Left lung (tissue), 4 donors: ENCODE measurements at regions not wholly inside any gene's neighbourhood (a gene's known extent, or its start where the extent isn't known, plus 50 kb on each side); places are given as distances from the start of the nearest gene placed in this dataset.
"Not testable (repeated sequence)": the region's sequence is repeated elsewhere in the genome, so short reads cannot be mapped to it uniquely, and the experiment has no call there.

Experiments used
- ATAC-seq: fragments of 200-7000 bp; cut with Tn5 transposase; one replicate; pipeline ENCODE4 v1.9.1; 2020; ENCODE audit warnings: moderate library complexity
- DNase-seq, 4 donors: peaks; one replicate each; pipeline ENCODE4 v3.0.0-alpha.2; 2013 to 2020
- H3K27ac ChIP-seq, 2 donors: fragments of 200-600 bp; sonication (generic) in 1 of 2; one replicate each; pipeline versions ENCODE4 v1.5.0 to v1.8.0; 2020 to 2021
- H3K27me3 ChIP-seq, 2 donors: fragments of 200-600 bp; sonication (generic) in 1 of 2; one replicate each; pipeline versions ENCODE4 v1.5.0 to v1.8.0; 2020 to 2021
- H3K36me3 ChIP-seq, 2 donors: fragments of 200-600 bp; sonication (generic) in 1 of 2; one replicate each; pipeline versions ENCODE4 v1.5.0 to v1.8.0; 2020 to 2021
- H3K4me1 ChIP-seq, 2 donors: fragments of 200-600 bp; one replicate each; pipeline ENCODE4 v1.8.0; 2021
- H3K4me3 ChIP-seq, 2 donors: fragments of 200-600 bp; sonication (generic) in 1 of 2; one replicate each; pipeline versions ENCODE4 v1.5.0 to v1.8.0; 2020 to 2021; ENCODE audit warnings: mild to moderate bottlenecking in 1 of 2
- H3K9me3 ChIP-seq, 2 donors: fragments of 200-600 bp; sonication (generic) in 1 of 2; one replicate each; pipeline versions ENCODE4 v1.5.0 to v1.8.0; 2020 to 2021
- intact Hi-C, 2 donors: fragments of 100-400 bp; cut with DNase I; formaldehyde crosslinking; loops; one replicate each; pipeline versions ENCODE4 v1.11.2 to v1.14.2; 2022
- donor health status: DM: no; HTN: yes; CAD: no.
- donor health status: DM: no; HTN: no; CAD: no.

DNA sequence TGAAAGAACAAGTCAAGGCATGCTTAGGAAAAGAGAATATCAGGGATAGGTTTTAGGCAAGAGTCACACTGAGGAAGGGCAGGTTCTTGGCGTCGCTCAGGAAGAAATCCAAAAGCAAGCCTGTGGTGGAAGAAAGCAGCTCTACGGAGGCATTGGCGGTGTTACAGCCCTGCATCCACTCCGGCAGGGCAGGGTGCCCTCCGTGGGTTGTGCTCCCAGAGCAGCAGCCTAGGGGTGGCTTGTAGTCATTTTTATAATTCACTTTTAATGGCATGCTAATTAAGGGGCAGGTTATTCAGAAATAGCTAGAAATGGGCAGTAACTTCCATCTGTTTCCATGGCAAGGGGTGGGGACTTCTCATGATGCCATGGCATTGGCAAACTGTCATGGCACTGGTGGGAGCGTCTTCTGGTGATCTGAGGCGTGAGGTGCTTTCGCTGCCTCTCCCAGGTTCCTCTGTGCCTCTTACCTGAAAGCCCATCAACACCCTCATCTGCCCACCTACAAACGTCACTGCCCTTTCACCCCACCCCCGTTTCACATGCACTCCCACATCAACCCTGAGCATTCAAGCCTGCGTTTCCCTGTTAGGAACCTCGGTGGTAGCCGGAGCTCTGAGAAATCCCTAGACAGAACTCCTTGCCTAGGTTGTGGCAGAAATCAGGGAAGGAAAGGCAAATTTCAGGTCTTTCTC lies 1763.8 kb upstream of the TPTE start:
- H3K27me3 ChIP-seq, ATAC-seq, H3K4me3 ChIP-seq, intact Hi-C loops, H3K27ac ChIP-seq, H3K4me1 ChIP-seq, H3K36me3 ChIP-seq: not testable (repeated sequence)
- H3K9me3 ChIP-seq: peaks cover 0 to 47% of the 10 kb centered on the region in 2 donors
- peak in 1 of 4 donors; percentile 76 for DNase-seq

DNA sequence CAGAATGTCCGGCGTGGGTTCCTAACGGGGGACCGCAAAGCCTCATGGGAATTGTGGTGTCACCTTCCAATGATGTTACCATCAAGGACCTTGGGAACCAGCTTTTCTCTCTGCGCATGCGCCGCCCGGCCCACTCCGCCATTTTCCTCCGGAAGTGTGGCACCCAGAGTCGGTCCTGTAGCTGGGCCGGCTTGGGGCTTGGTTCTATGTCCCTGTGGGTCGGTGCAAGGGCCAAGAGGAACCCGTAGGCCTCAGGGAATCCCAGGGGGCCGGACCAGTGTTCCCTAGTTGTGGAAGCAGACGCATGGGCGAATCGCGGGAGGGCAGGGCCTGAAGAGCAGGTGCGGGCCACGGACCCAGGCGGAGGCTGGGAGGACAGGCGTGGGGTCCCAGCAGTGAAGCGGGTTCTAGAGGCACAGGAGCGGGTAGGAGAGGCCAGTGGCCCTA lies 1762.4 kb upstream of the TPTE start:
- H3K36me3 ChIP-seq, H3K4me1 ChIP-seq, intact Hi-C loops, ATAC-seq, H3K27me3 ChIP-seq, H3K27ac ChIP-seq, H3K4me3 ChIP-seq: not testable (repeated sequence)
- peaks cover 0 to 61% of the 10 kb centered on the region in 2 donors for H3K9me3 ChIP-seq
- peak in 1 of 4 donors; percentile 88 for DNase-seq

DNA sequence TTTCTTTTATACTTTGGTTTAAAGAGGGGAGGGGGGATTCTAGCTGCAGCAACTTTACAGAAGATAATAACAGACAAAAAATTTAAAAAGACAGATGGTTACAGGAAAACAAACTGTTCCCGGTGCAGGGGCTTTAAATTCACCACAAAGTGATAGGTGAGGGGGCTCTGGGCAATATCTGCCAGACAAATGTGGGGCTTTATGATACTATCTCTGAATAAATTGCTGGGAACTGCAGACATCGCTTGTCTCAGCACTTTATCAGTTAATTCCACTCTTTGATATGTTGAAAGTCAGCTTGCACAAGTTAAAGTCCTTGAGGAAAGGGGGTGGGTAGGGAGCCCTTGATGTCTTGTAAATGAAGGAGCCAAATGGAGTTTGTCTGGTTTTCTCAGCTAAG lies 1759.1 kb upstream of the TPTE start:
- H3K9me3 ChIP-seq: peaks cover 0 to 82% of the 10 kb centered on the region in 2 donors
- DNase-seq, H3K27me3 ChIP-seq, H3K4me1 ChIP-seq, H3K36me3 ChIP-seq, ATAC-seq, H3K27ac ChIP-seq, intact Hi-C loops, H3K4me3 ChIP-seq: not testable (repeated sequence)

DNA sequence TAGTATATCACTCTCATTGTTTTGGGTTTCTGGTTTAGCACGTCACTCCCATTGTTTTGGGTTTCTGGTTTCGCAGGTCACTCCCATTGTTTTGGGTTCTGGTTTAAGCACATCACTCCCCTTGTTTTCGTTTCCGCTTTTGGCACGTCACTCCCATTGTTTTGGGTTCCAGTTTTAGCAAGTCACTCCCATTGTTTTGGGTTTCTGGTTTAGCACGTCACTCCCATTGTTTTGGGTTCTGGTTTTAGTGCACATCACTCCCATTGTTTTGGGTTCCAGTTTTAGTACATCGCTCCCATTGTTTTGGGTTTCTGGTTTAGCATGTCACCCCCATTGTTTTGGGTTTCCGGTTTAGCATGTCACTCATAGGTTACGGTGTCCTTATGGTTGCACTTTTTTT lies 1757.0 kb upstream of the TPTE start:
- H3K4me3 ChIP-seq, H3K4me1 ChIP-seq, H3K36me3 ChIP-seq, H3K27me3 ChIP-seq, intact Hi-C loops, H3K27ac ChIP-seq, ATAC-seq, DNase-seq: not testable (repeated sequence)
- H3K9me3 ChIP-seq: peaks cover 0 to 76% of the 10 kb centered on the region in 2 donors

DNA sequence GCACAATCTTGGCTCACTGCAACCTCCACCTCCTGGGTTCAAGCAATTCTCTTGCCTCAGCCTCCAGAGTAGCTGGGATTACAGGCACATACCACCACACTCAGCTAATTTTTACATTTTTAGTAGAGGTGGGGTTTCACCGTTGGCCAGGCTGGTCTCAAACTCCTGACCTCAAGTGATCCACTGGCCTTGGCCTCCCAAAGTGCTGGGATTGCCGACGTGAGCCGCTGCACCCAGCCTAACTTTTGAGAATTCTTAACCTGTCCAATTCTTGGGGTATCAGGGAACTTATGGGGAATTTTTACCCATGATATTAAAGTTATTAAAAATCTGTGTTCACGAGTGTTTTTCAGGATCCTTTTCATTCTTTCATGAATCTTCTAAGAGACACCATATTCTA lies 1755.2 kb upstream of the TPTE start:
- H3K9me3 ChIP-seq: peaks cover 0 to 68% of the 10 kb centered on the region in 2 donors
- intact Hi-C loops: not testable (repeated sequence)

DNA sequence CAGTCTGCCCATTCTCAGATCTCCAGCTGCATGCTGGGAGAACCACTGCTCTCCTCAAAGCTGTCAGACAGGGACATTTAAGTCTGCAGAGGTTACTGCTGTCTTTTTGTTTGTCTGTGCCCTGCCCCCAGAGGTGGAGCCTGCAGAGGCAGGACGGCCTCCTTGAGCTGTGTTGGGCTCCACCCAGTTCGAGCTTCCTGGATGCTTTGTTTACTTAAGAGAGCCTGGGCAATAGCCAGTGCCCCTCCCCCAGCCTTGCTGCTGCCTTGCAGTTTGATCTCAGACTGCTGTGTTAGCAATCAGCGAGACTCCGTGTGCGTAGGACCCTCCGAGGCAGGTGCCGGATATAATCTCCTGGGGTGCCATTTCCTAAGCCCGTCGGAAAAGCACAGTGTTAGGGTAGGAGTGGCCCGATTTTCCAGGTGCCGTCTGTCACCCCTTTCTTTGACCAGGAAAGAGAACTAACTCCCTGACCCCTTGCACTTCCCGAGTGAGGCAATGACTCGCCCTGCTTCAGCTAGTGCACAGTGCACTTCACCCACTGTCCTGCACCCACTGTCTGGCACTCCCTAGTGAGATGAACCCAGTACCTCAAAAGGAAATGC lies 1748.4 kb upstream of the TPTE start:
- H3K9me3 ChIP-seq: peaks cover 0 to 49% of the 10 kb centered on the region in 2 donors
- H3K36me3 ChIP-seq, intact Hi-C loops, H3K4me3 ChIP-seq, H3K27me3 ChIP-seq, H3K4me1 ChIP-seq, ATAC-seq, H3K27ac ChIP-seq: not testable (repeated sequence)
- DNase-seq: peak in 1 of 4 donors; percentile 60

More for the DNA sequence above, 1755.2 kb upstream of the TPTE start:
- H3K27ac ChIP-seq, H3K27me3 ChIP-seq, ATAC-seq, H3K4me3 ChIP-seq, H3K36me3 ChIP-seq, H3K4me1 ChIP-seq: not testable (repeated sequence)
- peak in 1 of 4 donors; percentile 44 for DNase-seq

DNA sequence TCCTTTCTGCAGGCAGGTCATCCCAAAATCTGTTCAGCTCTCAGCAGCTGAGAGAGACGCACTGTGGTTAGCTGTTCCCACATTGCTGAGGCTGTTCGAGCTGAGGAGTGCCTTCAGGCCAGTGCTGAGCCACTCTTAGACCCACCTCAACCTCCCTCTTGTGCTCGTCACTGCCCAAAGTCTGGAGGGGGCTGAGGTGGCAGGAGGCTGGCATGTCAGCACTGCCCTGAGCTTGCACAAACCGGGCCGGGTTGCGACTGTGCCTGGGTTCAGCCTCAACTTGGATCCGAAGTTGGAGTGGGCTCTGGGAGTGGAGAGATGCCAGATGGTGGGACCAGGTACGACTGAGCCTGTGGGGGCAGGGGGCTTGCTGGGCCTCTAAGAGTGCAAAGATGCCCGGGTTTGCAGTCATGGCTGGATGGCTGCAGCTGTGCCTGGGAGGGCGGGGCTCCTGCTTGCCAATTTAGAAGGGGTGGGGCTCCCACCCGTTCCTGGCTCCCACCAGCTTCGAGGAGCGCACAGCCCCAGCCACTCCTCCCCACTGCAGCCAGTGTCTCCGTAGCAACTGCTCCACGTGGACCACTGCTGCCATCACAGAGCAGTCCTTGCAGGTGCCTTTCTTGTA lies 1745.7 kb upstream of the TPTE start:
- DNase-seq: peak in 1 of 4 donors; percentile 65
- ATAC-seq, H3K27ac ChIP-seq, H3K36me3 ChIP-seq, H3K27me3 ChIP-seq, intact Hi-C loops, H3K4me3 ChIP-seq, H3K4me1 ChIP-seq: not testable (repeated sequence)
- peaks cover 0 to 55% of the 10 kb centered on the region in 2 donors for H3K9me3 ChIP-seq

DNA sequence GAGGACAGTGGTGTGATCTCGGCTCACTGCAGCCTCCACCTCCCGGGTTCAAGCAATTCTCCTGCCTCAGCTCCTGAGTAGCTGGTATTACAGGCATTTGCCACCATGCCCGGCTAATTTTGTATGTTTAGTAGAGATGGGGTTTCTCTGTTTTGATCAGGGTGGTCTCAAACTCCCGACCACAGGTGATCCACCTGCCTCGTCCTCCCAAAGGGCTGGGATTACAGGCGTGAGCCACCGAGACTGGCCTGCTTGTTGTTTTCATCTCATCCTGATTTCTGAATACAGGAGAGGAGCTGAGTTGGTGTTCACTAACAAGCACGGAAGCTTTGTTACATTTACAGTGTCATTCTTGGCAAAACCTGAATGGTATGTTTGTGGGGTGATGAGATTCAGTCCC lies 1744.1 kb upstream of the TPTE start:
- H3K4me3 ChIP-seq, intact Hi-C loops, H3K36me3 ChIP-seq, H3K4me1 ChIP-seq, ATAC-seq, H3K27me3 ChIP-seq, H3K27ac ChIP-seq: not testable (repeated sequence)
- peaks cover 0 to 47% of the 10 kb centered on the region in 2 donors for H3K9me3 ChIP-seq
- DNase-seq: peak in 1 of 4 donors; percentile 54

DNA sequence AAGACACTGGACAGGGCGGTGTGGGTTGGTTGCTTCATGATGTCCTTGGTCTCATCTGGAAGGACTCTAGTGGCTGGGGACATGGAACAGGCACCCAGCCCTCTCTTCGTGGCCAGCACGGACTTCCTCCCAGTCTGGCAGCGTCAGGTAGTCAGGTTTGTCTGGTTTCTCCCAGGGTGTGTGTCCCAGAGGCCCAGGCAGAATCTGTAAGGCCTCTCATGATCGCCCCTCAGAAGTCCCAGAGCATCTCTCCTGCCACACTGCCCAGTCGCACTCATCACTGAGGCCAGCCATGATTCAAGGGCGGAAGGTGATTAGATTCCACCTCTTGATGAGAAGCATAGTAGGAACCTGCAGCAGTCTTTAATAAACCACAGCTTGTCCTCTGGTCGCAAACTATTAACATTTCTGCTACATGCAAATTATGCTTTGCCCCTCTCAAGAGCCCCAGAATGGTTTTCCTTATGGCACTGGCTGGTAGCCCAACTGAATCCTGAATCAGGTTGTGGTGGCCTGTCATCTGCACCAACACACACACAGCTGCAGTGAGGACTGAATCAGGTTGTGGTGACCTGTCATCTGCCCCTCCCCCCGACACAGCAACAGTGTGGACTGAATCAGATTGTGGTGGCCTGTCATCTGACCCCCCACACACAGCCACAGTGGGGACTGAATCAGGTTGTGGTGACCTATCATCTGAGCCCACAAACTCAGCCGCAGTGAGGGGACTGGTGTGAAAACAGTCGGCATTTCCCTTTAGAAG lies 1742.9 kb upstream of the TPTE start:
- H3K4me3 ChIP-seq, ATAC-seq, H3K36me3 ChIP-seq, H3K4me1 ChIP-seq, H3K27me3 ChIP-seq, H3K27ac ChIP-seq, intact Hi-C loops: not testable (repeated sequence)
- DNase-seq: peak in 1 of 4 donors; percentile 76
- H3K9me3 ChIP-seq: peaks cover 0 to 35% of the 10 kb centered on the region in 2 donors

DNA sequence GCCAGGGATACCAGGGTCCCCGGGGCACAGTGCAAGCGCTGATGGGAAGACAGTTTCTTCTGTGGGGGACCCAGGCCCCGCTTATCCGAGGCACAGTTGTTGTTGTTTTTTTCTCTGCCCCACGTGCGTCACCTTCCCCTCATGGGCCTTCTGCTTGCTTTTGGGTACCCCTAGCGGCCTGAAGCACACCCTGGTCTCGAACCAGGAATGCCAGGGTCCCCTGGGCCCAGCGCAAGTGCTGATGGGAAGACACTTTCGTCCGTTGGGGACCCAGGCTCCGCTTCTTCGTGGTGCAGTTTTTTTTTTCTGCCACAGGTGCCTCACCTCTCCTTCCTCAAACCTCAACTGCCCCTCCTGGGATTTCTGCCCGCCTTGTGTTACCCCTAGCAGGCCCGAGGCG lies 1708.5 kb upstream of the TPTE start:
- H3K9me3 ChIP-seq, H3K27ac ChIP-seq, DNase-seq, ATAC-seq, H3K27me3 ChIP-seq, H3K4me1 ChIP-seq, H3K36me3 ChIP-seq, intact Hi-C loops, H3K4me3 ChIP-seq: not testable (repeated sequence)

DNA sequence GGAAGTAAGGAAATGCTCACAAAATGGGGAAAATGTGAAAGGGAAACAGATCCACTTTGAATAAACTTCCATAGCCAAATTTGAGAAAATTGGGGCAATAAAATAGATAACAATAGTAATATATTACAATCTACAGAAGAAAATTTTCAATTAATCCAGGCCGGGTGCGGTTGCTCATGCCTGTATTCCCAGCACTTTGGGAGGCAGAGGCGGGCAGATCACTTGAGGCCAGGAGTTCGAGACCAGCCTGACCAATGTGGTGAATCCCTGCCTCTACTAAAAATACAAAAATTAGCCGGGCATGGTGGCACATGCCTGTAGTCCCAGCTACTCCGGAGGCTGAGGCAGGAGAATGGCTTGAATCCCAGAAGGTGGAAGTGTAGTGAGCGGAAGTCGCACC lies 1687.1 kb upstream of the TPTE start:
- H3K27me3 ChIP-seq, H3K4me3 ChIP-seq, H3K27ac ChIP-seq, H3K4me1 ChIP-seq, ATAC-seq, intact Hi-C loops, H3K36me3 ChIP-seq: not testable (repeated sequence)
- peak in 2 of 4 donors; percentile 10 to 75 for DNase-seq
- H3K9me3 ChIP-seq: peaks cover 0 to 10% of the 10 kb centered on the region in 2 donors
